ENCODE measurements at regions not wholly inside any gene's neighbourhood (a gene's known extent, or its start where the extent isn't known, plus 50 kb on each side); places are given as distances from the start of the nearest gene placed in this dataset.

DNA sequence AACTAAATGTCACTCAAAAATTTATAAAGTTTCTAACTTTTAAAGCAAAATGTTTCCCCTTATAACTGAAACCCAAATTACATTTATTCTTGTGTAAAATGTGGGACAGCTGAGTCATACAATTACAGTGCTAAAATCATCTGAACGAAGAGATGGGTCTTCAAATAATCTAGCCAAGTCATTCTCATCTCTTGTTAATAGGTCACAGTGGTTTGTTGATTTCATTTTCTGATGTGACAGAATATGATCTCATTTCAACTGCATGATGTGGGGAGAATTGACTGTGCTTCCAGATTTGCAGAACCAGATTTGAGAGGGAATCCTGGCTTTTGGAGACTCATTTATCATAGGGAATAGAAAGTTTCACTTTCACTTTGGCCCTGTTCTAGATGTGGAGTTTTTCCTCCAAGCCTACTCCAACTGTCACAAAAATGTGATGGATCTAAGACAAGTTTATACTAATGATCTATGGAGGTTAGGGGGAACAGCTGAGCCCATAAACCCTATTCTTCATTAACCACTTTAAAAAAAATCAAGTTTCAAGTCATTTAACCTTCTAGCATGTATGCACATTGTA is 685.0 kb downstream of the PDCD6IP start:
- intact Hi-C loops (cut with micrococcal nuclease; ENCODE audit: unreplicated experiment), result no loop called here
- H3K36me3 Mint-ChIP-seq (ENCODE audit: insufficient read depth, unreplicated experiment), result no peaks in the 10 kb centered on the region
- peaks cover 3% of the 10 kb centered on the region for H3K9me3 Mint-ChIP-seq (ENCODE audit: low read depth, unreplicated experiment)
- no peak overlapping the region for H3K27ac Mint-ChIP-seq (ENCODE audit: unreplicated experiment)
- H3K27me3 Mint-ChIP-seq (ENCODE audit: unreplicated experiment), result no peaks in the 10 kb centered on the region
- DNase-seq, result no peak
- no TSS peak for BruUV-seq (replicated peaks)
- TF ChIP-seq, protein P1, sequence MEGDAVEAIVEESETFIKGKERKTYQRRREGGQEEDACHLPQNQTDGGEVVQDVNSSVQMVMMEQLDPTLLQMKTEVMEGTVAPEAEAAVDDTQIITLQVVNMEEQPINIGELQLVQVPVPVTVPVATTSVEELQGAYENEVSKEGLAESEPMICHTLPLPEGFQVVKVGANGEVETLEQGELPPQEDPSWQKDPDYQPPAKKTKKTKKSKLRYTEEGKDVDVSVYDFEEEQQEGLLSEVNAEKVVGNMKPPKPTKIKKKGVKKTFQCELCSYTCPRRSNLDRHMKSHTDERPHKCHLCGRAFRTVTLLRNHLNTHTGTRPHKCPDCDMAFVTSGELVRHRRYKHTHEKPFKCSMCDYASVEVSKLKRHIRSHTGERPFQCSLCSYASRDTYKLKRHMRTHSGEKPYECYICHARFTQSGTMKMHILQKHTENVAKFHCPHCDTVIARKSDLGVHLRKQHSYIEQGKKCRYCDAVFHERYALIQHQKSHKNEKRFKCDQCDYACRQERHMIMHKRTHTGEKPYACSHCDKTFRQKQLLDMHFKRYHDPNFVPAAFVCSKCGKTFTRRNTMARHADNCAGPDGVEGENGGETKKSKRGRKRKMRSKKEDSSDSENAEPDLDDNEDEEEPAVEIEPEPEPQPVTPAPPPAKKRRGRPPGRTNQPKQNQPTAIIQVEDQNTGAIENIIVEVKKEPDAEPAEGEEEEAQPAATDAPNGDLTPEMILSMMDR (IDR thresholded peaks at IDR 0.05; ENCODE audit: unreplicated experiment), result no peak
- H3K4me3 Mint-ChIP-seq (ENCODE audit: low read depth, unreplicated experiment), result peak overlapping the region; percentile 66
- CTCF ChIA-PET, result interaction anchor here (0.7 to 1.0 kb wide), 2 partner anchors 200 to 219 kb away, joined by 3 read pairs; no protein-coding TSS in a partner anchor
- H3K4me1 Mint-ChIP-seq (ENCODE audit: low read depth, unreplicated experiment), result peaks cover 9% of the 10 kb centered on the region

DNA sequence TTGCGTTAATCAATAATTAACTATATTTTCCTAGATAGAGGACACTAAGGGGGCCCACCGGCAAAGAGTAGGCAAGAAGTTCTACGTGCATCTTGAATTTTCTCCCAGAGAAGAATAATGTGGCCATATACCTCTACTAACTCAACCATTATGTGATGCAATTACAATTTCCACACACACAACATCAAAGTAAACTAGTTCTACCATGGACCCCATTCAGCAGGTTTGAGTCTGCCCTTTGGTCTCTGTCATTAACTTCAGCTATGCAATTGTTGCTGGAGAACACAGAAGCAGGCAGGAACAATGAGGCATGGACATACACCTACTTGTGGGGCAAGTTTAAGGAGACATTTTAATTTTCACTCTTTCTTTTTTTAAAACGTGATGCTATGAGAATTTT is 705.9 kb downstream of the PDCD6IP start:
- BruUV-seq (replicated peaks), result no TSS peak
- H3K9me3 Mint-ChIP-seq (ENCODE audit: low read depth, unreplicated experiment), result no peaks in the 10 kb centered on the region
- TF ChIP-seq, protein P1 (IDR thresholded peaks at IDR 0.05; ENCODE audit: unreplicated experiment), result no peak
- no peaks in the 10 kb centered on the region for H3K4me1 Mint-ChIP-seq (ENCODE audit: low read depth, unreplicated experiment)
- no peak overlapping the region for H3K4me3 Mint-ChIP-seq (ENCODE audit: low read depth, unreplicated experiment)
- H3K27me3 Mint-ChIP-seq (ENCODE audit: unreplicated experiment), result no peaks in the 10 kb centered on the region
- no peak for DNase-seq
- CTCF ChIA-PET, result no interaction called here
- intact Hi-C loops (cut with micrococcal nuclease; ENCODE audit: unreplicated experiment), result no loop called here
- no peak overlapping the region for H3K27ac Mint-ChIP-seq (ENCODE audit: unreplicated experiment)
- no peaks in the 10 kb centered on the region for H3K36me3 Mint-ChIP-seq (ENCODE audit: insufficient read depth, unreplicated experiment)

DNA sequence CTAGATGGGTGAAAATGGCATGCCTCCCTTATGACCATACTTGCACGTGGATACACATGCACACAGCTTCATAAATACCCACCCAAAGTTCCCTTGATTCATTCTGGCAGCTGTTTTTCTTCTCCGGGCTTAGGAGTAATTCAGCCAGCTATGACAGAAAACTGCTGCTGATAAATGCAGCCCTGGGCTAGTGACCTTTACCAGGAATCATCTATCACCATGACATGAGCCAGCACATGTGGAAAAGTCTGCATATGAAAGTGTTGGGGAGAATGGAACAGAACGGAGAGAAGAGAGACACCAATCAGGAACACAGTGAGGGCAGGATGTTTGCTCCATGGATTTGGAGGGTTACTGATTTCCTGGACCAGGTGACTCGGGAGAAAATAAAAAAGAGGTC is 706.3 kb downstream of the PDCD6IP start:
- H3K4me1 Mint-ChIP-seq (ENCODE audit: low read depth, unreplicated experiment), result no peaks in the 10 kb centered on the region
- H3K4me3 Mint-ChIP-seq (ENCODE audit: low read depth, unreplicated experiment), result no peak overlapping the region
- no peaks in the 10 kb centered on the region for H3K9me3 Mint-ChIP-seq (ENCODE audit: low read depth, unreplicated experiment)
- CTCF ChIA-PET, result no interaction called here
- TF ChIP-seq, protein P1 (IDR thresholded peaks at IDR 0.05; ENCODE audit: unreplicated experiment), result no peak
- no peaks in the 10 kb centered on the region for H3K27me3 Mint-ChIP-seq (ENCODE audit: unreplicated experiment)
- BruUV-seq (replicated peaks), result no TSS peak
- no peak overlapping the region for H3K27ac Mint-ChIP-seq (ENCODE audit: unreplicated experiment)
- no peak for DNase-seq
- H3K36me3 Mint-ChIP-seq (ENCODE audit: insufficient read depth, unreplicated experiment), result no peaks in the 10 kb centered on the region
- intact Hi-C loops (cut with micrococcal nuclease; ENCODE audit: unreplicated experiment), result no loop called here

DNA sequence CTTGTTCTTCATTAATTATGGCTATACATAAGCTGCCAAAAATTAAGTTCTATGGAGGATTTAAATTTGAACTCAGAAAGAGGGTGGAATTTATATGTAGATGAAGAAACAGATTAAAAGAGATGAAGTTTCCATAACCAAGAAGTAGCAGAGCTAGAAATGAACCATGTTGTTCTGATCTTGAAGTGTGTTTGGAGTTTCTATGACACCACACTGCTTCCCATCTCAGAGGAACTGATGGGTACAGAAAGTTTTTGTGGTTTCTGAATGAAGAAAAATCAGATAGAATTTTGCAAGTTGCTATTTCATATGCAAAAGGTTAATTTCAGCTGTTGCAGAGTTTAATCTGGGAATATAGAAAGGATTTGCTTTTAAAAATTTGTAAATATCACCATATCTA is 710.3 kb downstream of the PDCD6IP start:
- CTCF ChIA-PET, result no interaction called here
- no TSS peak for BruUV-seq (replicated peaks)
- TF ChIP-seq, protein P1 (IDR thresholded peaks at IDR 0.05; ENCODE audit: unreplicated experiment), result no peak
- Mint-ChIP-seq H3K27ac (ENCODE audit: unreplicated experiment) (no peak overlapping the region), H3K4me3 (ENCODE audit: low read depth, unreplicated experiment) (no peak overlapping the region), H3K27me3 (ENCODE audit: unreplicated experiment) (no peaks in the 10 kb centered on the region), H3K9me3 (ENCODE audit: low read depth, unreplicated experiment) (peaks cover 4% of the 10 kb centered on the region), H3K4me1 (ENCODE audit: low read depth, unreplicated experiment) (no peaks in the 10 kb centered on the region), H3K36me3 (ENCODE audit: insufficient read depth, unreplicated experiment) (no peaks in the 10 kb centered on the region)
- intact Hi-C loops (cut with micrococcal nuclease; ENCODE audit: unreplicated experiment), result no loop called here
- DNase-seq, result no peak

Measured in Calu3 (cell line).